ENCODE measurements at regions not wholly inside any gene's neighbourhood (a gene's known extent, or its start where the extent isn't known, plus 50 kb on each side); places are given as distances from the start of the nearest gene placed in this dataset.

GRCh38 chr1:22370190-22370498, 81.5 kb upstream of the ZBTB40 start:
- DNase-seq (ENCODE audit: low read depth): no peak
- H3K4me3 ChIP-seq (ENCODE audit: low read depth, low read length): no peak overlapping the region
- TF ChIP-seq CTCF (conservative IDR thresholded peaks at IDR 0.05; ENCODE audit: low read depth, low read length): no peak

DNA sequence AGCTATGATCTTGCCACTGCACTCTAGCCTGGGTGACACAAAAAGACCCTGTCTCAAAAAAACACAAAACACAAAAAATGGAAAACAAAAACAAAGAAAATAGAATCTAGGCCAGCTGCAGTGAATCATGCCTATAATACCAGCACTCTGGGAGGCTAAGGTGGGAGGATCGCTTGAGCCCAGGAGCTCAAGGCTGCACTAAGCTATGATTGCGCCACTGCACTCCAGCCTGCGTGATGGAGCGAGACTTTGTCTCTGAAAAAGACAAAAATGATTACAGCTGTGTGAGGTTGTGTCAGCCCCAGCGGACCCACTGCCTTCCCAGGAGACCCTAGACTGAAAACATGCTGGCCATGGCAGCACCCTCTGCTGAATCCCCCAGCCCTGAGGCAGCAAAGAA, 80.2 kb upstream of the ZBTB40 start:
- H3K4me3 ChIP-seq (ENCODE audit: low read depth, low read length): no peak overlapping the region
- no peak for TF ChIP-seq CTCF (conservative IDR thresholded peaks at IDR 0.05; ENCODE audit: low read depth, low read length)
- DNase-seq (ENCODE audit: low read depth): no peak

DNA sequence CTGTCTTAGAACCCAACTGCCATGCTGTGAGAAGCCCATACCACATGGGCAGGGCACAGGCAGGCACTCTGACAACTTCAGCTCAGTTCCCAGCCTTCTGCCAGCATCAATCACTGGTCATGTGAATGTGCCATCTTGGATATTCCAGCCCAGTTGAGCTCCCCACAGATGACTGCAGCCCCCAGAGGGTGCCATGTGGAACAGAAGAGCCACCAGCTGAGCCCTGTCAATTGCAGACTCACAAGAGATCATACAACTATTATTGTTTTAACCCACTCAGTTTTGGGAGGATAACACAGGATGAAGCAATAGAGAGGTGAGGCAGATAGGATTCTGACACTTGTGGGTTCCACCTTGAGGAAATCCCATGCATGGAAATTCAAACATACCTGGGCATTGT, 78.4 kb upstream of the ZBTB40 start:
- H3K4me3 ChIP-seq (ENCODE audit: low read depth, low read length): no peak overlapping the region
- no peak for DNase-seq (ENCODE audit: low read depth)
- TF ChIP-seq CTCF (conservative IDR thresholded peaks at IDR 0.05; ENCODE audit: low read depth, low read length): no peak

- no peak for TF ChIP-seq CTCF (conservative IDR thresholded peaks at IDR 0.05; ENCODE audit: low read depth, low read length)
- no peak overlapping the region for H3K4me3 ChIP-seq (ENCODE audit: low read depth, low read length)
- DNase-seq (ENCODE audit: low read depth): no peak
Measured at GRCh38 chr1:22374001-22374400, 77.7 kb upstream of the ZBTB40 start.

DNA sequence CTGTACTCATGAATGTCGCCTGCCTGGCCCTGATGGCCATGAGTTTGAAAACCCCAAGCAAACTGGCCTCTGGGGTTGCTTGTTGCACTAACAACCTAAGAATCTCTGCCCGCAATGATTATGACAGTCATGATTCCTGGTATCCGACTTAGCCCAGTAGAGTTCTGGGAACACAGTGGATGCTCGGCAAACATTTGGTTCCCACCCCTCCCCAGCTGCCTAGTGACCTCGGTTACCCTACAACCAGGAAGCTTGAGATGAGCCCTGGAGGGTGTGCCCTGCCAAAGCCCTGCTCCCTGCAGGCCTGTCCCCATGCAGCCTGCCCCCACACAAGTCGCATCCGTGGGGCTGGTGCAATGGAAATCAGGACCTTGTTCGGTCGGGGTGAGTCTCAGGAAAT, 76.0 kb upstream of the ZBTB40 start:
- TF ChIP-seq CTCF (conservative IDR thresholded peaks at IDR 0.05; ENCODE audit: low read depth, low read length): no peak
- no peak overlapping the region for H3K4me3 ChIP-seq (ENCODE audit: low read depth, low read length)
- DNase-seq (ENCODE audit: low read depth): no peak

- no peak overlapping the region for H3K4me3 ChIP-seq (ENCODE audit: low read depth, low read length)
- DNase-seq (ENCODE audit: low read depth): no peak
- TF ChIP-seq CTCF (conservative IDR thresholded peaks at IDR 0.05; ENCODE audit: low read depth, low read length): no peak
Measured at GRCh38 chr1:22376001-22376400, 75.7 kb upstream of the ZBTB40 start.

DNA sequence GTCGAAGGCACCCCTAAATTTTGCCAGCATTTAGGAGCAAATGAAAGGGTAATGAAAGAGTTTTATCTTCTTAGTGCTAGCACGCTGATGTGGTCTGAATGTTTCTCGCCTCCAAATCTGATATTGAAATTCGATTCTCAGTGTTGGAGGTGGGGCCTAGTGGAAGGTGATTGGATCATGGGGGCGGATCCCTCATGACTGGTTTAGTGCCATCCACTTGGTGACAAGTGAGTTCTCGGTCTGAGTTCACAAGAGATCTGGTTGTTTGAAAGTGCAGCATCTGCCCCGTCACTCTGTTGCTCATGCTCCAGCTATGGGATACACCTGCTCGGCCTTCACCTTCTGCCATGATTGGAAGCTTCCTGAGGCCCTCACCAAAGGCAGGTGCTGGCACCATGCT, 75.1 kb upstream of the ZBTB40 start:
- no peak for DNase-seq (ENCODE audit: low read depth)
- no peak for TF ChIP-seq CTCF (conservative IDR thresholded peaks at IDR 0.05; ENCODE audit: low read depth, low read length)
- H3K4me3 ChIP-seq (ENCODE audit: low read depth, low read length): no peak overlapping the region

Measured in choroid plexus epithelial cell (primary cell).